OCI-LY7 (cell line): ENCODE measurements at regions not wholly inside any gene's neighbourhood (a gene's known extent, or its start where the extent isn't known, plus 50 kb on each side); places are given as distances from the start of the nearest gene placed in this dataset.

Experiments used
- BruUV-seq: library from RNA; stranded (reverse); fragments of 400-500 nt; replicated peaks from 2 replicates; lab custom pipeline; 2021; lab: Mats Ljungman, UMichigan
- CTCF ChIA-PET: fragments of 300-600 bp; sonication (Branson Sonifier 250); formaldehyde crosslinking; loops from one replicate; lab custom pipeline; 2022; ENCODE audit warnings: antibody characterized with exemption; ENCODE audit not compliant: unreplicated experiment; lab: Charles Lee
- POLR2A ChIA-PET: fragments of 300-600 bp; sonication (Branson Sonifier 250); formaldehyde crosslinking; loops from one replicate; lab custom pipeline; 2022; ENCODE audit warnings: antibody characterized with exemption; lab: Charles Lee
- DNase-seq: peaks from one replicate; pipeline ENCODE4 v3.0.0-alpha.2; 2015; ENCODE audit warnings: low spot score
- H2AFZ ChIP-seq: fragments of 200-600 bp; sonication (generic), shearing (Covaris generic); 2 replicates; pipeline ENCODE4 v1.6.1; 2014; ENCODE audit warnings: mild to moderate bottlenecking, antibody characterized with exemption, low read length, moderate library complexity
- H3K27ac ChIP-seq: fragments of 200-600 bp; sonication (generic); 2 replicates; pipeline ENCODE4 v1.5.1; 2014; ENCODE audit warnings: mixed run types, low read depth, mild to moderate bottlenecking, moderate library complexity, low read length, inconsistent platforms; ENCODE audit not compliant: poor library complexity, severe bottlenecking
- H3K36me3 ChIP-seq: fragments of 200-600 bp; sonication (generic); 2 replicates; pipeline ENCODE4 v1.6.1; 2014; ENCODE audit warnings: mild to moderate bottlenecking, antibody characterized with exemption, low read length, moderate library complexity, mixed read lengths; ENCODE audit not compliant: insufficient read depth
- H3K4me1 ChIP-seq: fragments of 200-600 bp; sonication (generic); 2 replicates; pipeline ENCODE4 v1.5.1; 2014; ENCODE audit warnings: mild to moderate bottlenecking, low read length; ENCODE audit not compliant: insufficient read depth, poor library complexity, severe bottlenecking
- H3K4me2 ChIP-seq: fragments of 200-600 bp; sonication (generic); 2 replicates; pipeline ENCODE4 v1.6.1; 2014; ENCODE audit warnings: mild to moderate bottlenecking, low read length
- H3K4me3 ChIP-seq: fragments of 200-600 bp; sonication (generic); 2 replicates; pipeline ENCODE4 v1.5.1; 2014; ENCODE audit warnings: mild to moderate bottlenecking, low read depth, low read length; ENCODE audit not compliant: poor library complexity, severe bottlenecking
- H3K79me2 ChIP-seq: fragments of 200-600 bp; sonication (generic); 2 replicates; pipeline ENCODE4 v1.6.1; 2016; ENCODE audit warnings: low read depth, mild to moderate bottlenecking, low read length, moderate library complexity, mixed read lengths; ENCODE audit not compliant: insufficient read depth
- H3K9me2 ChIP-seq: fragments of 200-600 bp; sonication (generic); 2 replicates; pipeline ENCODE4 v1.6.1; 2016; ENCODE audit warnings: mild to moderate bottlenecking, low read length, mixed read lengths; ENCODE audit not compliant: insufficient read depth
- H3K9me3 ChIP-seq: fragments of 200-600 bp; sonication (generic); 2 replicates; pipeline ENCODE4 v1.6.1; 2014; ENCODE audit warnings: mild to moderate bottlenecking, mixed run types, low read length, mixed read lengths
- H4K20me1 ChIP-seq: fragments of 200-600 bp; sonication (generic); 2 replicates; pipeline ENCODE4 v1.6.1; 2014; ENCODE audit warnings: mild to moderate bottlenecking, antibody characterized with exemption, low read length, moderate library complexity, mixed read lengths; ENCODE audit not compliant: insufficient read depth
- CTCF ChIP-seq: fragments of 200-600 bp; sonication (generic); conservative IDR thresholded peaks from 2 replicates; pipeline ENCODE4 v1.5.1; 2014; ENCODE audit warnings: mild to moderate bottlenecking, antibody characterized with exemption, low read length, moderate library complexity, mixed read lengths
- EZH2phosphoT487 ChIP-seq: fragments of 200-600 bp; sonication (generic); IDR thresholded peaks from 2 replicates; pipeline ENCODE4 v1.6.1; 2018; ENCODE audit warnings: low read depth, borderline replicate concordance, mild to moderate bottlenecking, mixed run types, antibody characterized with exemption, low read length, moderate library complexity, mixed read lengths
- intact Hi-C: fragments of 100-400 bp; cut with micrococcal nuclease; formaldehyde crosslinking; loops from one replicate; pipeline ENCODE4 v1.10.0; 2022; ENCODE audit not compliant: unreplicated experiment

- no peak overlapping the region for H3K4me3 ChIP-seq
- ChIA-PET POLR2A (interaction anchor here (0.6 to 1.5 kb wide), 9 partner anchors 9 to 337 kb away, joined by 3 to 7 read pairs (median 3); no protein-coding TSS in a partner anchor), CTCF (no interaction called here)
- H3K9me3 ChIP-seq: no peaks in the 10 kb centered on the region
- no peak overlapping the region for H3K27ac ChIP-seq
- no peaks in the 10 kb centered on the region for H4K20me1 ChIP-seq
- H3K36me3 ChIP-seq: no peaks in the 10 kb centered on the region
- no peak for DNase-seq
- no TSS peak for BruUV-seq
- no peaks in the 10 kb centered on the region for H3K9me2 ChIP-seq
- H3K4me1 ChIP-seq: peaks cover 6% of the 10 kb centered on the region
- intact Hi-C loops: loop anchor here (5.0 kb wide), 1 partner anchor 69 kb away; no protein-coding TSS in a partner anchor
- no peak overlapping the region for H3K4me2 ChIP-seq
- H3K79me2 ChIP-seq: no peaks in the 10 kb centered on the region
- TF ChIP-seq EZH2phosphoT487: no peak
- H2AFZ ChIP-seq: peak overlapping the region; percentile 33
These were observed 79.2 kb upstream of the GPM6A start for GRCh38 chr4:175891231-175891630.

- Histone ChIP-seq H3K9me3 (no peaks in the 10 kb centered on the region), H2AFZ (peak overlapping the region; percentile 33), H3K79me2 (no peaks in the 10 kb centered on the region), H3K4me3 (no peak overlapping the region), H3K4me1 (peaks cover 6% of the 10 kb centered on the region), H3K27ac (no peak overlapping the region), H3K36me3 (no peaks in the 10 kb centered on the region), H3K9me2 (no peaks in the 10 kb centered on the region), H3K4me2 (no peak overlapping the region), H4K20me1 (no peaks in the 10 kb centered on the region)
- POLR2A ChIA-PET: interaction anchor here (0.9 to 1.5 kb wide), 8 partner anchors 10 to 337 kb away, joined by 3 to 7 read pairs (median 3); no protein-coding TSS in a partner anchor
- DNase-seq: peak; percentile 68
- BruUV-seq: no TSS peak
- TF ChIP-seq EZH2phosphoT487 (no peak), CTCF (peak; percentile 81)
- intact Hi-C loops: loop anchor here (1.0 to 5.0 kb wide), 2 partner anchors 70 to 332 kb away; no protein-coding TSS in a partner anchor
- CTCF ChIA-PET: no interaction called here
These were observed 79.8 kb upstream of the GPM6A start for GRCh38 chr4:175891851-175892250.

GRCh38 chr4:175905925-175906324 is 93.9 kb upstream of the GPM6A start:
- Histone ChIP-seq H3K27ac (no peak overlapping the region), H3K9me3 (no peaks in the 10 kb centered on the region), H3K36me3 (no peaks in the 10 kb centered on the region), H2AFZ (no peak overlapping the region), H3K4me3 (no peak overlapping the region), H3K4me2 (no peak overlapping the region), H3K4me1 (no peaks in the 10 kb centered on the region), H3K9me2 (no peaks in the 10 kb centered on the region), H4K20me1 (no peaks in the 10 kb centered on the region), H3K79me2 (no peaks in the 10 kb centered on the region)
- no peak for TF ChIP-seq EZH2phosphoT487
- no peak for TF ChIP-seq CTCF
- ChIA-PET POLR2A (interaction anchor here (1.1 to 1.3 kb wide), 2 partner anchors 16 to 19 kb away, joined by 3 to 4 read pairs; no protein-coding TSS in a partner anchor), CTCF (no interaction called here)
- intact Hi-C loops: no loop called here
- no TSS peak for BruUV-seq
- DNase-seq: no peak
